HL-60 (cell line): ENCODE measurements at regions not wholly inside any gene's neighbourhood (a gene's known extent, or its start where the extent isn't known, plus 50 kb on each side); places are given as distances from the start of the nearest gene placed in this dataset.

Source experiments
- GABPA ChIP-seq: IDR thresholded peaks from 2 replicates; pipeline ENCODE4 v1.6.1; 2012; ENCODE audit warnings: low read depth
- POLR2AphosphoS5 ChIP-seq: IDR thresholded peaks from 2 replicates; pipeline ENCODE4 v1.6.1; 2012; ENCODE audit warnings: low read depth
- TF ChIP-seq, protein P1 (sequence below): IDR thresholded peaks from one replicate; pipeline ENCODE4 v1.5.1; 2011; ENCODE audit warnings: low read length, control low read depth, inconsistent platforms; ENCODE audit not compliant: insufficient read depth

GRCh38 chr14:36443374-36443773 lies 76.7 kb downstream of the NKX2-1 start:
- TF ChIP-seq, protein P1, sequence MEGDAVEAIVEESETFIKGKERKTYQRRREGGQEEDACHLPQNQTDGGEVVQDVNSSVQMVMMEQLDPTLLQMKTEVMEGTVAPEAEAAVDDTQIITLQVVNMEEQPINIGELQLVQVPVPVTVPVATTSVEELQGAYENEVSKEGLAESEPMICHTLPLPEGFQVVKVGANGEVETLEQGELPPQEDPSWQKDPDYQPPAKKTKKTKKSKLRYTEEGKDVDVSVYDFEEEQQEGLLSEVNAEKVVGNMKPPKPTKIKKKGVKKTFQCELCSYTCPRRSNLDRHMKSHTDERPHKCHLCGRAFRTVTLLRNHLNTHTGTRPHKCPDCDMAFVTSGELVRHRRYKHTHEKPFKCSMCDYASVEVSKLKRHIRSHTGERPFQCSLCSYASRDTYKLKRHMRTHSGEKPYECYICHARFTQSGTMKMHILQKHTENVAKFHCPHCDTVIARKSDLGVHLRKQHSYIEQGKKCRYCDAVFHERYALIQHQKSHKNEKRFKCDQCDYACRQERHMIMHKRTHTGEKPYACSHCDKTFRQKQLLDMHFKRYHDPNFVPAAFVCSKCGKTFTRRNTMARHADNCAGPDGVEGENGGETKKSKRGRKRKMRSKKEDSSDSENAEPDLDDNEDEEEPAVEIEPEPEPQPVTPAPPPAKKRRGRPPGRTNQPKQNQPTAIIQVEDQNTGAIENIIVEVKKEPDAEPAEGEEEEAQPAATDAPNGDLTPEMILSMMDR = no peak
- TF ChIP-seq GABPA = no peak
- no peak for TF ChIP-seq POLR2AphosphoS5
